GM23338 (cell line): ENCODE measurements at regions not wholly inside any gene's neighbourhood (a gene's known extent, or its start where the extent isn't known, plus 50 kb on each side); places are given as distances from the start of the nearest gene placed in this dataset.

Experiments
- ATAC-seq: fragments of 200-7000 bp; cut with Tn5 transposase; 3 replicates; pipeline ENCODE4 v1.9.1; 2020
- DNase-seq: peaks from one replicate; pipeline ENCODE4 v3.0.0-alpha.2; 2015; ENCODE audit warnings: low spot score
- H2AFZ ChIP-seq: fragments of 200-600 bp; sonication (generic); 2 replicates; pipeline ENCODE4 v1.8.0; 2016; ENCODE audit warnings: antibody characterized with exemption, mild to moderate bottlenecking, moderate library complexity
- H3F3A ChIP-seq: fragments of 200-600 bp; sonication (generic); replicated peaks from 2 replicates; pipeline ENCODE4 v1.8.0; 2017; ENCODE audit warnings: antibody characterized with exemption, mixed run types, low read depth
- H3K27ac ChIP-seq: fragments of 200-600 bp; sonication (generic); 2 replicates; pipeline ENCODE4 v1.6.1; 2016; ENCODE audit warnings: low read depth
- H3K27me3 ChIP-seq: fragments of 200-600 bp; sonication (generic); 2 replicates; pipeline ENCODE4 v1.8.0; 2016; ENCODE audit warnings: mild to moderate bottlenecking, mixed run types, moderate library complexity; ENCODE audit not compliant: insufficient read depth
- H3K36me3 ChIP-seq: fragments of 200-600 bp; sonication (generic); 2 replicates; pipeline ENCODE4 v1.8.0; 2016; ENCODE audit warnings: mild to moderate bottlenecking; ENCODE audit not compliant: insufficient read depth
- H3K4me1 ChIP-seq: fragments of 200-600 bp; sonication (generic); 2 replicates; pipeline ENCODE4 v1.8.0; 2016; ENCODE audit warnings: mild to moderate bottlenecking, moderate library complexity; ENCODE audit not compliant: insufficient read depth
- H3K4me2 ChIP-seq: fragments of 200-600 bp; sonication (generic); 2 replicates; pipeline ENCODE4 v1.7.1; 2017; ENCODE audit warnings: mixed run types
- H3K4me3 ChIP-seq: fragments of 200-600 bp; sonication (generic); 2 replicates; pipeline ENCODE4 v1.6.1; 2016; ENCODE audit warnings: mixed run types
- H3K79me2 ChIP-seq: fragments of 200-600 bp; sonication (generic); replicated peaks from 2 replicates; pipeline ENCODE4 v1.8.0; 2017; ENCODE audit warnings: mild to moderate bottlenecking; ENCODE audit not compliant: insufficient read depth
- H3K9me2 ChIP-seq: fragments of 200-600 bp; sonication (generic); 2 replicates; pipeline ENCODE4 v1.8.0; 2017; ENCODE audit not compliant: insufficient read depth
- H4K20me1 ChIP-seq: fragments of 200-600 bp; sonication (generic); replicated peaks from 2 replicates; pipeline ENCODE4 v1.8.0; 2017; ENCODE audit warnings: mild to moderate bottlenecking; ENCODE audit not compliant: insufficient read depth
- H3K27ac Mint-ChIP-seq: 2 replicates; pipeline ENCODE4 v1.8.0; 2020; ENCODE audit warnings: inconsistent platforms, mild to moderate bottlenecking, moderate library complexity, mixed read lengths
- H3K27me3 Mint-ChIP-seq: 3 replicates; pipeline ENCODE4 v1.8.0; 2022; ENCODE audit warnings: low read depth, mild to moderate bottlenecking, moderate library complexity, mixed read lengths, inconsistent platforms; ENCODE audit not compliant: insufficient read depth, poor library complexity
- H3K36me3 Mint-ChIP-seq: 3 replicates; pipeline ENCODE4 v1.8.0; 2021; ENCODE audit warnings: low read depth, mild to moderate bottlenecking, inconsistent platforms, moderate library complexity, mixed read lengths
- H3K4me1 Mint-ChIP-seq: 3 replicates; pipeline ENCODE4 v1.8.0; 2020; ENCODE audit warnings: mild to moderate bottlenecking, inconsistent platforms, mixed read lengths
- H3K4me3 Mint-ChIP-seq: 3 replicates; pipeline ENCODE4 v1.8.0; 2021; ENCODE audit warnings: moderate library complexity, mild to moderate bottlenecking, inconsistent platforms, mixed read lengths
- H3K9me3 Mint-ChIP-seq: 3 replicates; pipeline ENCODE4 v1.8.0; 2020; ENCODE audit warnings: moderate library complexity, mild to moderate bottlenecking, inconsistent platforms, mixed read lengths
- CREB1 ChIP-seq: fragments of 250-450 bp; sonication (Bioruptor Pico); IDR thresholded peaks from 2 replicates; pipeline ENCODE4 v1.5.0; 2020; ENCODE audit warnings: low read depth, mild to moderate bottlenecking, moderate library complexity
- ETS1 ChIP-seq: IDR thresholded peaks from 2 replicates; pipeline ENCODE4 v1.6.1; 2016; ENCODE audit warnings: antibody characterized with exemption
- EZH2 ChIP-seq: fragments of 200-600 bp; sonication (generic); IDR thresholded peaks from one replicate; pipeline ENCODE4 v1.8.0; 2017; ENCODE audit warnings: antibody characterized with exemption, mild to moderate bottlenecking, low read depth; ENCODE audit not compliant: unreplicated experiment
- JUNB ChIP-seq: IDR thresholded peaks from one replicate; pipeline ENCODE4 v1.6.1; 2016; ENCODE audit warnings: antibody characterized with exemption; ENCODE audit not compliant: unreplicated experiment
- NANOG ChIP-seq: IDR thresholded peaks from 2 replicates; pipeline ENCODE4 v1.6.1; 2016; ENCODE audit warnings: antibody characterized with exemption, borderline replicate concordance
- REST ChIP-seq: IDR thresholded peaks from one replicate; pipeline ENCODE4 v1.6.1; 2018; ENCODE audit warnings: antibody characterized with exemption; ENCODE audit not compliant: unreplicated experiment
- STAT1 ChIP-seq: IDR thresholded peaks from one replicate; pipeline ENCODE4 v1.6.1; 2016; ENCODE audit warnings: antibody characterized with exemption; ENCODE audit not compliant: unreplicated experiment
- ZNF462 ChIP-seq: fragments of 250-450 bp; sonication (Bioruptor Pico); IDR thresholded peaks from 2 replicates; pipeline ENCODE4 v1.5.0; 2020; ENCODE audit warnings: mild to moderate bottlenecking, moderate library complexity

- H3K36me3 Mint-ChIP-seq = no peaks in the 10 kb centered on the region
- no peak for ATAC-seq
Measured at GRCh38 chr4:35500812-35501211, 743.5 kb downstream of the ARAP2 start.

More at GRCh38 chr4:35500812-35501211, 743.5 kb downstream of the ARAP2 start:
- H3K36me3 ChIP-seq = no peaks in the 10 kb centered on the region
- H3K9me2 ChIP-seq = peaks cover 10% of the 10 kb centered on the region; the same call in 1 of the 2 replicates
- Mint-ChIP-seq H3K27me3 (no peaks in the 10 kb centered on the region), H3K27ac (no peak overlapping the region), H3K9me3 (no peaks in the 10 kb centered on the region; the same call in 2 of the 3 replicates), H3K4me1 (no peaks in the 10 kb centered on the region), H3K4me3 (no peak overlapping the region)
- no peaks in the 10 kb centered on the region for H4K20me1 ChIP-seq
- TF ChIP-seq JUNB (no peak), ETS1 (no peak), ZNF462 (no peak), NANOG (no peak), EZH2 (no peak), CREB1 (CRISPR knock-in tag) (no peak), STAT1 (no peak), REST (no peak)
- DNase-seq = no peak
- no peak overlapping the region for H3K4me2 ChIP-seq
- no peak overlapping the region for H3K4me3 ChIP-seq
- no peaks in the 10 kb centered on the region for H3K27me3 ChIP-seq
- no peaks in the 10 kb centered on the region for H3K79me2 ChIP-seq
- H3K27ac ChIP-seq = no peak overlapping the region
- H3K4me1 ChIP-seq = peaks cover 8% of the 10 kb centered on the region; the same call in 1 of the 2 replicates
- H2AFZ ChIP-seq = peak overlapping the region; percentile 56; the same call in 1 of the 2 replicates
- H3F3A ChIP-seq = no peaks in the 10 kb centered on the region
